ENCODE measurements at regions not wholly inside any gene's neighbourhood (a gene's known extent, or its start where the extent isn't known, plus 50 kb on each side); places are given as distances from the start of the nearest gene placed in this dataset.
A peak's percentile ranks its signal among the peaks of the same experiment; 100 is the strongest.

DNA sequence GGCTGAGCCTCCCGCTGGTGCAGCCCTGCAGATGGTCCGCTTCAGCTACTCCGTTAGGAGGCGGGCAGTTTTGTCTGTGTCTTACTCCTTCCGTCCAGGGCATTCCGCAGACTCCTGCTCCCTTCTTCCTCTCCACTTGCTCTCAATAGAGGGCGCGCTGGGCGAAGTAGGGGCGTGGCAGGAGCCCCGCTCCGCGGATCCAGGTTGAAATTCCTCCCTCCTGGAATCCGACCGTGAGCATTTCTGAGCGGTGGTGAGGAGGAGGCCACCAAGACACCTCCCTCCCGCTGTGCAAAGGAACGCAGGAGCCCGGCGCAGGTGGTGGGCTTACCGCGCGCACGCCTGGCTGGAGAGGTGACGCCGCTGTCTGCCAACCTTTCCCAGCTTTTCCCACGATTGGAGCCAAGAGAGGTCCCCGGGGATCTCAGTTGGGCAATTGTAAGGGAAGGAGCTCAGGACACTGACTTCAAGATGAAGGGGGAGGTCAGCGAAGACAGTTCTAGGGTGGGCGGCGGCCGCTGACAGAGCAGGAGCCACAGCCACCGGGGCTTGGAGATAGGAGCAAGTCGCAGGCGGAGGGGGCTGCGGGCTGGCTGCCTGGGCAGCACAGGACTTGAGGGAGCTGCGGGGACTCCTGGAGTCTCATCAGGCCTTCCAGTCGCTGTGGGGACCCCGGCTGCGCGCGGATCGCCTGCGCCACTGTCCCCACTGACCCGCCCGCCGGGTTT lies 1011.3 kb downstream of the XPNPEP1 start:
- H3K9ac ChIP-seq (ENCODE audit: low read length) = peak overlapping the region; percentile 65
- TF ChIP-seq EZH2 (IDR thresholded peaks at IDR 0.05; ENCODE audit: borderline replicate concordance, insufficient read depth, low read length, poor library complexity, severe bottlenecking) (no peak), TAF1 (IDR thresholded peaks at IDR 0.05; ENCODE audit: low read depth) (no peak), MXI1 (conservative IDR thresholded peaks at IDR 0.05; ENCODE audit: poor library complexity, severe bottlenecking) (peak; percentile 26), POLR2AphosphoS5 (IDR thresholded peaks at IDR 0.05) (no peak), EP300 (conservative IDR thresholded peaks at IDR 0.05; ENCODE audit: poor library complexity, severe bottlenecking) (no peak), RAD21 (conservative IDR thresholded peaks at IDR 0.05) (peak; percentile 73), SMC3 (conservative IDR thresholded peaks at IDR 0.05; ENCODE audit: poor library complexity) (peak; percentile 81)
- TF ChIP-seq, protein P1, sequence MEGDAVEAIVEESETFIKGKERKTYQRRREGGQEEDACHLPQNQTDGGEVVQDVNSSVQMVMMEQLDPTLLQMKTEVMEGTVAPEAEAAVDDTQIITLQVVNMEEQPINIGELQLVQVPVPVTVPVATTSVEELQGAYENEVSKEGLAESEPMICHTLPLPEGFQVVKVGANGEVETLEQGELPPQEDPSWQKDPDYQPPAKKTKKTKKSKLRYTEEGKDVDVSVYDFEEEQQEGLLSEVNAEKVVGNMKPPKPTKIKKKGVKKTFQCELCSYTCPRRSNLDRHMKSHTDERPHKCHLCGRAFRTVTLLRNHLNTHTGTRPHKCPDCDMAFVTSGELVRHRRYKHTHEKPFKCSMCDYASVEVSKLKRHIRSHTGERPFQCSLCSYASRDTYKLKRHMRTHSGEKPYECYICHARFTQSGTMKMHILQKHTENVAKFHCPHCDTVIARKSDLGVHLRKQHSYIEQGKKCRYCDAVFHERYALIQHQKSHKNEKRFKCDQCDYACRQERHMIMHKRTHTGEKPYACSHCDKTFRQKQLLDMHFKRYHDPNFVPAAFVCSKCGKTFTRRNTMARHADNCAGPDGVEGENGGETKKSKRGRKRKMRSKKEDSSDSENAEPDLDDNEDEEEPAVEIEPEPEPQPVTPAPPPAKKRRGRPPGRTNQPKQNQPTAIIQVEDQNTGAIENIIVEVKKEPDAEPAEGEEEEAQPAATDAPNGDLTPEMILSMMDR (IDR thresholded peaks at IDR 0.05; ENCODE audit: poor library complexity, severe bottlenecking) = peak; percentile 87
- TF ChIP-seq, protein P2, sequence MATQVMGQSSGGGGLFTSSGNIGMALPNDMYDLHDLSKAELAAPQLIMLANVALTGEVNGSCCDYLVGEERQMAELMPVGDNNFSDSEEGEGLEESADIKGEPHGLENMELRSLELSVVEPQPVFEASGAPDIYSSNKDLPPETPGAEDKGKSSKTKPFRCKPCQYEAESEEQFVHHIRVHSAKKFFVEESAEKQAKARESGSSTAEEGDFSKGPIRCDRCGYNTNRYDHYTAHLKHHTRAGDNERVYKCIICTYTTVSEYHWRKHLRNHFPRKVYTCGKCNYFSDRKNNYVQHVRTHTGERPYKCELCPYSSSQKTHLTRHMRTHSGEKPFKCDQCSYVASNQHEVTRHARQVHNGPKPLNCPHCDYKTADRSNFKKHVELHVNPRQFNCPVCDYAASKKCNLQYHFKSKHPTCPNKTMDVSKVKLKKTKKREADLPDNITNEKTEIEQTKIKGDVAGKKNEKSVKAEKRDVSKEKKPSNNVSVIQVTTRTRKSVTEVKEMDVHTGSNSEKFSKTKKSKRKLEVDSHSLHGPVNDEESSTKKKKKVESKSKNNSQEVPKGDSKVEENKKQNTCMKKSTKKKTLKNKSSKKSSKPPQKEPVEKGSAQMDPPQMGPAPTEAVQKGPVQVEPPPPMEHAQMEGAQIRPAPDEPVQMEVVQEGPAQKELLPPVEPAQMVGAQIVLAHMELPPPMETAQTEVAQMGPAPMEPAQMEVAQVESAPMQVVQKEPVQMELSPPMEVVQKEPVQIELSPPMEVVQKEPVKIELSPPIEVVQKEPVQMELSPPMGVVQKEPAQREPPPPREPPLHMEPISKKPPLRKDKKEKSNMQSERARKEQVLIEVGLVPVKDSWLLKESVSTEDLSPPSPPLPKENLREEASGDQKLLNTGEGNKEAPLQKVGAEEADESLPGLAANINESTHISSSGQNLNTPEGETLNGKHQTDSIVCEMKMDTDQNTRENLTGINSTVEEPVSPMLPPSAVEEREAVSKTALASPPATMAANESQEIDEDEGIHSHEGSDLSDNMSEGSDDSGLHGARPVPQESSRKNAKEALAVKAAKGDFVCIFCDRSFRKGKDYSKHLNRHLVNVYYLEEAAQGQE (IDR thresholded peaks at IDR 0.05; ENCODE audit: borderline replicate concordance) = peak; percentile 95
- no peaks in the 10 kb centered on the region for H4K20me1 ChIP-seq (ENCODE audit: insufficient read depth)
- no peaks in the 10 kb centered on the region for H3K36me3 ChIP-seq (ENCODE audit: insufficient read depth, low read length)
- no peaks in the 10 kb centered on the region for H3K27me3 ChIP-seq (ENCODE audit: insufficient read depth, low read depth, low read length)
- peak overlapping the region; percentile 75 for H3K4me3 ChIP-seq (ENCODE audit: low read length)
- no peaks in the 10 kb centered on the region for H3K9me2 ChIP-seq (ENCODE audit: insufficient read depth, low read length)
- peak overlapping the region; percentile 58 for H2AFZ ChIP-seq (ENCODE audit: low read depth, low read length)
- no peaks in the 10 kb centered on the region for H3K9me3 ChIP-seq (ENCODE audit: low read length)
- no peak overlapping the region for H3K27ac ChIP-seq (ENCODE audit: low read length)
- H3K4me2 ChIP-seq (ENCODE audit: low read length) = peak overlapping the region; percentile 47
- no peaks in the 10 kb centered on the region for H3K79me2 ChIP-seq (replicated peaks; ENCODE audit: insufficient read depth, low read length)
- no peaks in the 10 kb centered on the region for H3F3A ChIP-seq (ENCODE audit: insufficient read depth, low read length, poor library complexity, severe bottlenecking)

- TF ChIP-seq TAF1 (IDR thresholded peaks at IDR 0.05; ENCODE audit: low read depth) (no peak), MXI1 (conservative IDR thresholded peaks at IDR 0.05; ENCODE audit: poor library complexity, severe bottlenecking) (no peak), EP300 (conservative IDR thresholded peaks at IDR 0.05; ENCODE audit: poor library complexity, severe bottlenecking) (no peak)
- H3K4me2 ChIP-seq (ENCODE audit: low read length) = no peak overlapping the region
- H2AFZ ChIP-seq (ENCODE audit: low read depth, low read length) = no peak overlapping the region
These were observed 1015.2 kb downstream of the XPNPEP1 start for GRCh38 chr10:108908096-108908495.

More at GRCh38 chr10:108908096-108908495, 1015.2 kb downstream of the XPNPEP1 start:
- Histone ChIP-seq H3K36me3 (ENCODE audit: insufficient read depth, low read length) (no peaks in the 10 kb centered on the region), H3K4me3 (ENCODE audit: low read length) (no peak overlapping the region), H3F3A (ENCODE audit: insufficient read depth, low read length, poor library complexity, severe bottlenecking) (no peaks in the 10 kb centered on the region), H3K27ac (ENCODE audit: low read length) (no peak overlapping the region), H3K9ac (ENCODE audit: low read length) (no peak overlapping the region), H3K9me3 (ENCODE audit: low read length) (no peaks in the 10 kb centered on the region), H3K9me2 (ENCODE audit: insufficient read depth, low read length) (no peaks in the 10 kb centered on the region), H4K20me1 (ENCODE audit: insufficient read depth) (no peaks in the 10 kb centered on the region), H3K27me3 (ENCODE audit: insufficient read depth, low read depth, low read length) (no peaks in the 10 kb centered on the region), H3K79me2 (replicated peaks; ENCODE audit: insufficient read depth, low read length) (no peaks in the 10 kb centered on the region)
